IMR-90 (cell line): ENCODE measurements at regions not wholly inside any gene's neighbourhood (a gene's known extent, or its start where the extent isn't known, plus 50 kb on each side); places are given as distances from the start of the nearest gene placed in this dataset.

ENCODE experiments used
- ATAC-seq: fragments of 200-7000 bp; cut with Tn5 transposase; 2 replicates; pipeline ENCODE4 v1.9.1; 2020; ENCODE audit warnings: low read depth, mild to moderate bottlenecking, moderate library complexity
- BruUV-seq: library from RNA; stranded (reverse); fragments of 400-500 nt; replicated peaks from 2 replicates; lab custom pipeline; 2021; lab: Mats Ljungman, UMichigan
- CTCF ChIA-PET: fragments of 300-600 bp; formaldehyde crosslinking; extraction: SDS; loops from one replicate; lab custom pipeline; 2021; ENCODE audit warnings: antibody characterized with exemption; lab: Yijun Ruan, JAX
- POLR2A ChIA-PET: fragments of 300-600 bp; sonication (Branson Sonifier 250); formaldehyde crosslinking; loops from one replicate; lab custom pipeline; 2022; ENCODE audit warnings: antibody characterized with exemption; ENCODE audit not compliant: unreplicated experiment; lab: Charles Lee
- DNase-seq: peaks from one replicate; pipeline ENCODE4 v3.0.0; 2013
- H2AFZ ChIP-seq: replicated peaks from 2 replicates; pipeline ENCODE3; 2013; ENCODE audit warnings: low read length, mild to moderate bottlenecking; ENCODE audit not compliant: poor library complexity
- H2AK5ac ChIP-seq: 2 replicates; pipeline ENCODE4 v1.6.1; 2013; ENCODE audit warnings: low read depth, low read length, inconsistent platforms
- H2AK9ac ChIP-seq: replicated peaks from 2 replicates; pipeline ENCODE3; 2013; ENCODE audit warnings: mild to moderate bottlenecking, low read depth, low read length, moderate library complexity; ENCODE audit not compliant: poor library complexity
- H2BK120ac ChIP-seq: 2 replicates; pipeline ENCODE4 v1.6.1; 2013; ENCODE audit warnings: low read depth, low read length, inconsistent platforms
- H2BK15ac ChIP-seq: 3 replicates; pipeline ENCODE4 v1.6.1; 2013; ENCODE audit warnings: low read depth, low read length, inconsistent platforms
- H2BK20ac ChIP-seq: 2 replicates; pipeline ENCODE4 v1.6.1; 2013; ENCODE audit warnings: low read depth, mild to moderate bottlenecking, inconsistent platforms, low read length, moderate library complexity
- H2BK5ac ChIP-seq: 2 replicates; pipeline ENCODE4 v1.6.1; 2013; ENCODE audit warnings: mild to moderate bottlenecking, low read depth, low read length, inconsistent platforms; ENCODE audit not compliant: poor library complexity, severe bottlenecking
- H3K14ac ChIP-seq: replicated peaks from 2 replicates; pipeline ENCODE4 v1.6.1; 2013; ENCODE audit warnings: low read depth, low read length, inconsistent platforms
- H3K18ac ChIP-seq: 2 replicates; pipeline ENCODE4 v1.6.1; 2013; ENCODE audit warnings: low read depth, low read length, control low read depth
- H3K23ac ChIP-seq: 2 replicates; pipeline ENCODE4 v1.6.1; 2013; ENCODE audit warnings: low read depth, low read length, inconsistent platforms
- H3K27ac ChIP-seq: 2 replicates; pipeline ENCODE4 v1.5.1; 2013; ENCODE audit warnings: mild to moderate bottlenecking, control low read depth, low read length; ENCODE audit not compliant: insufficient read depth
- H3K27me3 ChIP-seq: 2 replicates; pipeline ENCODE4 v1.6.1; 2013; ENCODE audit warnings: low read length; ENCODE audit not compliant: control insufficient read depth, insufficient read depth
- H3K36me3 ChIP-seq: 2 replicates; pipeline ENCODE4 v1.6.1; 2013; ENCODE audit warnings: low read length, mixed read lengths; ENCODE audit not compliant: control insufficient read depth, insufficient read depth
- H3K4ac ChIP-seq: 2 replicates; pipeline ENCODE4 v1.6.1; 2013; ENCODE audit warnings: low read depth, low read length, inconsistent platforms
- H3K4me1 ChIP-seq: 2 replicates; pipeline ENCODE4 v1.6.1; 2013; ENCODE audit warnings: low read length, mixed read lengths; ENCODE audit not compliant: control insufficient read depth, insufficient read depth
- H3K4me2 ChIP-seq: 2 replicates; pipeline ENCODE4 v1.6.1; 2013; ENCODE audit warnings: low read depth, mild to moderate bottlenecking, control low read depth, low read length, moderate library complexity
- H3K4me3 ChIP-seq: 2 replicates; pipeline ENCODE4 v1.5.1; 2013; ENCODE audit warnings: low read depth, mild to moderate bottlenecking, control low read depth, low read length, moderate library complexity; ENCODE audit not compliant: insufficient read depth
- H3K56ac ChIP-seq: 2 replicates; pipeline ENCODE4 v1.6.1; 2013; ENCODE audit warnings: low read length, inconsistent platforms; ENCODE audit not compliant: insufficient read depth; ENCODE audit errors: extremely low read depth
- H3K79me1 ChIP-seq, 2 experiments: 2 replicates each; pipeline ENCODE4 v1.6.1; 2013; ENCODE audit warnings: low read length in 2 of 2, inconsistent platforms in 1 of 2, low read depth in 1 of 2
- H3K9ac ChIP-seq: 2 replicates; pipeline ENCODE4 v1.6.1; 2013; ENCODE audit warnings: low read depth, low read length, control low read depth
- H3K9me1 ChIP-seq: 2 replicates; pipeline ENCODE4 v1.6.1; 2013; ENCODE audit warnings: low read length, inconsistent platforms; ENCODE audit not compliant: insufficient read depth
- H3K9me3 ChIP-seq: 2 replicates; pipeline ENCODE4 v1.6.1; 2013; ENCODE audit warnings: low read length; ENCODE audit not compliant: control insufficient read depth, insufficient read depth
- H4K20me1 ChIP-seq: 2 replicates; pipeline ENCODE4 v1.6.1; 2013; ENCODE audit warnings: low read length, inconsistent platforms; ENCODE audit not compliant: insufficient read depth
- H4K5ac ChIP-seq: 2 replicates; pipeline ENCODE4 v1.6.1; 2013; ENCODE audit warnings: mild to moderate bottlenecking, low read depth, low read length, control low read depth
- H4K8ac ChIP-seq, 2 experiments: 2 replicates each; pipeline ENCODE4 v1.6.1; 2013; ENCODE audit warnings: low read depth in 2 of 2, low read length in 2 of 2, control low read depth in 1 of 2, inconsistent platforms in 1 of 2
- H4K91ac ChIP-seq: 2 replicates; pipeline ENCODE4 v1.6.1; 2013; ENCODE audit warnings: low read depth, low read length, inconsistent platforms; ENCODE audit not compliant: insufficient read depth
- BHLHE40 ChIP-seq: fragments of 150-350 bp; IDR thresholded peaks from 2 replicates; pipeline ENCODE4 v1.6.1; 2016; ENCODE audit warnings: mild to moderate bottlenecking, low read depth, low read length
- CEBPB ChIP-seq: IDR thresholded peaks from 2 replicates; pipeline ENCODE4 v1.6.1; 2012; ENCODE audit warnings: low read depth, low read length, improper control_type of control experiment
- CHD1 ChIP-seq: IDR thresholded peaks from 2 replicates; pipeline ENCODE4 v1.6.1; 2012; ENCODE audit warnings: low read depth, low read length, improper control_type of control experiment
- FOS ChIP-seq: fragments of 150-350 bp; IDR thresholded peaks from 2 replicates; pipeline ENCODE4 v1.6.1; 2016; ENCODE audit warnings: low read depth, low read length
- MAFK ChIP-seq: IDR thresholded peaks from 2 replicates; pipeline ENCODE4 v1.6.1; 2012; ENCODE audit warnings: low read depth, low read length, improper control_type of control experiment
- MAZ ChIP-seq: IDR thresholded peaks from 2 replicates; pipeline ENCODE4 v1.6.1; 2012; ENCODE audit warnings: low read depth, mild to moderate bottlenecking, low read length, improper control_type of control experiment, moderate library complexity, borderline replicate concordance
- MXI1 ChIP-seq: IDR thresholded peaks from 2 replicates; pipeline ENCODE4 v1.6.1; 2012; ENCODE audit warnings: low read depth, mild to moderate bottlenecking, low read length, moderate library complexity, borderline replicate concordance
- NFE2L2 ChIP-seq: fragments of 150-350 bp; IDR thresholded peaks from 2 replicates; pipeline ENCODE4 v1.6.1; 2016; ENCODE audit warnings: low read depth, mild to moderate bottlenecking, low read length
- POLR2A ChIP-seq: IDR thresholded peaks from 2 replicates; pipeline ENCODE4 v1.6.1; 2012; ENCODE audit warnings: mild to moderate bottlenecking, low read depth, low read length
- RAD21 ChIP-seq: IDR thresholded peaks from 2 replicates; pipeline ENCODE4 v1.6.1; 2012; ENCODE audit warnings: low read length, improper control_type of control experiment
- RCOR1 ChIP-seq: IDR thresholded peaks from 2 replicates; pipeline ENCODE4 v1.6.1; 2012; ENCODE audit warnings: mild to moderate bottlenecking, low read length, improper control_type of control experiment; ENCODE audit not compliant: insufficient replicate concordance
- RFX5 ChIP-seq: IDR thresholded peaks from 2 replicates; pipeline ENCODE4 v1.8.0; 2012; ENCODE audit warnings: low read depth, mild to moderate bottlenecking, low read length, moderate library complexity
- SMC3 ChIP-seq: fragments of 150-350 bp; IDR thresholded peaks from 2 replicates; pipeline ENCODE4 v1.6.1; 2016; ENCODE audit warnings: low read depth, mild to moderate bottlenecking, antibody characterized with exemption, low read length, moderate library complexity
- WGBS, 2 experiments: methylation state at CpG; one replicate each; pipeline versions ENCODE4 v1.1.5 to v1.1.7; 2013; ENCODE audit warnings: missing lambda C conversion rate in 2 of 2; ENCODE audit not compliant: insufficient read length in 1 of 2; ENCODE audit errors: extremely low coverage in 2 of 2; 5-methylcytosine and 5-hydroxymethylcytosine counted together
- dilution Hi-C: fragments of 300-500 bp; cut with HindIII; formaldehyde crosslinking; loops from one replicate; pipeline ENCODE4 v1.14.3; 2018; ENCODE audit warnings: low sequenced_read_pairs; ENCODE audit not compliant: unreplicated experiment
- in situ Hi-C: fragments of 300-500 bp; cut with MboI; formaldehyde crosslinking; loops from 3 replicates; pipeline ENCODE4 v1.14.3; 2019; ENCODE audit warnings: low sequenced_read_pairs, inconsistent platforms, mixed read lengths
- intact Hi-C: fragments of 100-400 bp; cut with micrococcal nuclease; formaldehyde crosslinking; loops from 2 replicates; pipeline ENCODE4 v1.10.0; 2022
- TF ChIP-seq, protein P1 (sequence below): fragments of 150-350 bp; IDR thresholded peaks from 2 replicates; pipeline ENCODE4 v1.6.1; 2017; ENCODE audit warnings: mild to moderate bottlenecking, antibody characterized with exemption, low read length, low read depth
- TF ChIP-seq, protein P2 (sequence below): conservative IDR thresholded peaks from 2 replicates; pipeline ENCODE4 v1.5.1; 2012; ENCODE audit warnings: mild to moderate bottlenecking, low read depth, low read length, improper control_type of control experiment
- TF ChIP-seq, protein P3 (sequence below): fragments of 150-350 bp; IDR thresholded peaks from 2 replicates; pipeline ENCODE4 v1.6.1; 2016; ENCODE audit warnings: low read depth, mild to moderate bottlenecking, low read length, moderate library complexity, borderline replicate concordance

DNA sequence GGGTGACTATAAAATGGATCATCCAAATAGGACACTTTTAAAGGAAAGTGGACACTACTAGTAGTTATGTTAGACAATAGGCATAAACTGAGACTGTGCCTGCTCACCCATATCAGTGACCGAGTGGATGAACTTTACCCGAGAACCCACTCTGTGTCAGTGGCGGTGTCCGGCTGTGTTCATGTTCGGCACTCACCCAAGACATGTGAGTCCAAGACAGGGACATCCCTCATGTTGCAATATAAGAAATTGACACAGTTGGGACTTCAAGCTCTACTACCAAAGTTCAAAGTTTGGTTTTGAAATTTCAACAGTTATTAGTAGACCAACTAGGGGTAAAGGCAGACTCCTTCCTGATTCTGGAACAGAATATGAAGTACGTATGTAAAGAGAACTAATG is 326.3 kb upstream of the TNP1 start:
- H3K14ac ChIP-seq: no peak overlapping the region; the same call in 1 of the 2 replicates
- dilution Hi-C loops: no loop called here
- ChIA-PET POLR2A (no interaction called here), CTCF (no interaction called here)
- H2AK9ac ChIP-seq: no peak overlapping the region
- peak overlapping the region; percentile 34 to 44; a peak in 2 of 4 replicates for H4K8ac ChIP-seq
- no peak overlapping the region for H3K56ac ChIP-seq
- H3K4ac ChIP-seq: peak overlapping the region; percentile 2; the same call in 1 of the 2 replicates
- no peak overlapping the region for H3K27ac ChIP-seq
- no TSS peak for BruUV-seq
- no peak overlapping the region; the same call in 1 of the 2 replicates for H4K91ac ChIP-seq
- peak overlapping the region; percentile 64 for H2BK20ac ChIP-seq
- no peaks in the 10 kb centered on the region for H3K27me3 ChIP-seq
- no peak for DNase-seq
- peak overlapping the region; percentile 37 for H2BK5ac ChIP-seq
- H2BK15ac ChIP-seq: peak overlapping the region; percentile 27; the same call in 1 of the 3 replicates
- H3K18ac ChIP-seq: peak overlapping the region; percentile 83
- no peaks in the 10 kb centered on the region for H3K36me3 ChIP-seq
- intact Hi-C loops: no loop called here
- H3K4me3 ChIP-seq: no peak overlapping the region
- no peak overlapping the region for H3K9ac ChIP-seq
- H2AFZ ChIP-seq: no peak overlapping the region
- H3K23ac ChIP-seq: no peak overlapping the region
- peak overlapping the region; percentile 38; the same call in 1 of the 2 replicates for H2BK120ac ChIP-seq
- no peak for TF ChIP-seq POLR2A
- no peak for TF ChIP-seq RCOR1
- TF ChIP-seq BHLHE40: no peak
- TF ChIP-seq, protein P1, sequence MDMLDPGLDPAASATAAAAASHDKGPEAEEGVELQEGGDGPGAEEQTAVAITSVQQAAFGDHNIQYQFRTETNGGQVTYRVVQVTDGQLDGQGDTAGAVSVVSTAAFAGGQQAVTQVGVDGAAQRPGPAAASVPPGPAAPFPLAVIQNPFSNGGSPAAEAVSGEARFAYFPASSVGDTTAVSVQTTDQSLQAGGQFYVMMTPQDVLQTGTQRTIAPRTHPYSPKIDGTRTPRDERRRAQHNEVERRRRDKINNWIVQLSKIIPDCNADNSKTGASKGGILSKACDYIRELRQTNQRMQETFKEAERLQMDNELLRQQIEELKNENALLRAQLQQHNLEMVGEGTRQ: no peak
- TF ChIP-seq, protein P2, sequence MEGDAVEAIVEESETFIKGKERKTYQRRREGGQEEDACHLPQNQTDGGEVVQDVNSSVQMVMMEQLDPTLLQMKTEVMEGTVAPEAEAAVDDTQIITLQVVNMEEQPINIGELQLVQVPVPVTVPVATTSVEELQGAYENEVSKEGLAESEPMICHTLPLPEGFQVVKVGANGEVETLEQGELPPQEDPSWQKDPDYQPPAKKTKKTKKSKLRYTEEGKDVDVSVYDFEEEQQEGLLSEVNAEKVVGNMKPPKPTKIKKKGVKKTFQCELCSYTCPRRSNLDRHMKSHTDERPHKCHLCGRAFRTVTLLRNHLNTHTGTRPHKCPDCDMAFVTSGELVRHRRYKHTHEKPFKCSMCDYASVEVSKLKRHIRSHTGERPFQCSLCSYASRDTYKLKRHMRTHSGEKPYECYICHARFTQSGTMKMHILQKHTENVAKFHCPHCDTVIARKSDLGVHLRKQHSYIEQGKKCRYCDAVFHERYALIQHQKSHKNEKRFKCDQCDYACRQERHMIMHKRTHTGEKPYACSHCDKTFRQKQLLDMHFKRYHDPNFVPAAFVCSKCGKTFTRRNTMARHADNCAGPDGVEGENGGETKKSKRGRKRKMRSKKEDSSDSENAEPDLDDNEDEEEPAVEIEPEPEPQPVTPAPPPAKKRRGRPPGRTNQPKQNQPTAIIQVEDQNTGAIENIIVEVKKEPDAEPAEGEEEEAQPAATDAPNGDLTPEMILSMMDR: no peak
- TF ChIP-seq MAZ: no peak
- TF ChIP-seq, protein P3, sequence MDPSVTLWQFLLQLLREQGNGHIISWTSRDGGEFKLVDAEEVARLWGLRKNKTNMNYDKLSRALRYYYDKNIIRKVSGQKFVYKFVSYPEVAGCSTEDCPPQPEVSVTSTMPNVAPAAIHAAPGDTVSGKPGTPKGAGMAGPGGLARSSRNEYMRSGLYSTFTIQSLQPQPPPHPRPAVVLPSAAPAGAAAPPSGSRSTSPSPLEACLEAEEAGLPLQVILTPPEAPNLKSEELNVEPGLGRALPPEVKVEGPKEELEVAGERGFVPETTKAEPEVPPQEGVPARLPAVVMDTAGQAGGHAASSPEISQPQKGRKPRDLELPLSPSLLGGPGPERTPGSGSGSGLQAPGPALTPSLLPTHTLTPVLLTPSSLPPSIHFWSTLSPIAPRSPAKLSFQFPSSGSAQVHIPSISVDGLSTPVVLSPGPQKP: no peak
- TF ChIP-seq RFX5: no peak
- no peak for TF ChIP-seq SMC3
- TF ChIP-seq RAD21: no peak
- TF ChIP-seq CHD1: no peak
- TF ChIP-seq FOS: no peak
- no peak for TF ChIP-seq CEBPB
- TF ChIP-seq NFE2L2: no peak
- TF ChIP-seq MXI1: no peak
- TF ChIP-seq MAFK: no peak
- no CpG with 5 or more reads among the region's 6 CpGs for WGBS, 2 experiments
- no peak for ATAC-seq
- in situ Hi-C loops: no loop called here
- no peaks in the 10 kb centered on the region for H3K79me1 ChIP-seq
- H3K9me1 ChIP-seq: peaks cover 8% of the 10 kb centered on the region
- H4K5ac ChIP-seq: peak overlapping the region; percentile 35; the same call in 1 of the 2 replicates
- H4K20me1 ChIP-seq: no peaks in the 10 kb centered on the region
- H3K9me3 ChIP-seq: no peaks in the 10 kb centered on the region
- H2AK5ac ChIP-seq: peak overlapping the region; percentile 43; the same call in 1 of the 2 replicates
- H3K4me1 ChIP-seq: peaks cover 7% of the 10 kb centered on the region
- H3K4me2 ChIP-seq: no peak overlapping the region
